ENCODE measurements at regions not wholly inside any gene's neighbourhood (a gene's known extent, or its start where the extent isn't known, plus 50 kb on each side); places are given as distances from the start of the nearest gene placed in this dataset.

- Histone ChIP-seq H3K36me3 (ENCODE audit: control insufficient read depth, insufficient read depth, low read length) (no peaks in the 10 kb centered on the region), H3K27ac (ENCODE audit: low read length) (no peak overlapping the region), H3K4me1 (ENCODE audit: control insufficient read depth, insufficient read depth, low read length) (no peaks in the 10 kb centered on the region), H3K27me3 (ENCODE audit: control insufficient read depth, insufficient read depth, low read length) (no peaks in the 10 kb centered on the region), H3K4me3 (ENCODE audit: low read length) (no peak overlapping the region), H3K9me3 (ENCODE audit: control insufficient read depth, insufficient read depth, low read length) (peaks cover 6% of the 10 kb centered on the region)
- intact Hi-C loops (cut with micrococcal nuclease): no loop called here
- DNase-seq (no peak), ATAC-seq (no peak)
- Mint-ChIP-seq H3K27me3 (ENCODE audit: low read depth in 2 of 2) (no peaks in the 10 kb centered on the region), H3K4me3 (no peak overlapping the region), H3K27ac (no peak overlapping the region), H3K4me1 (no peaks in the 10 kb centered on the region), H3K9me3 (peaks cover 1 to 12% of the 10 kb centered on the region in 2 donors), H3K36me3 (no peaks in the 10 kb centered on the region)
- TF ChIP-seq, protein P1, sequence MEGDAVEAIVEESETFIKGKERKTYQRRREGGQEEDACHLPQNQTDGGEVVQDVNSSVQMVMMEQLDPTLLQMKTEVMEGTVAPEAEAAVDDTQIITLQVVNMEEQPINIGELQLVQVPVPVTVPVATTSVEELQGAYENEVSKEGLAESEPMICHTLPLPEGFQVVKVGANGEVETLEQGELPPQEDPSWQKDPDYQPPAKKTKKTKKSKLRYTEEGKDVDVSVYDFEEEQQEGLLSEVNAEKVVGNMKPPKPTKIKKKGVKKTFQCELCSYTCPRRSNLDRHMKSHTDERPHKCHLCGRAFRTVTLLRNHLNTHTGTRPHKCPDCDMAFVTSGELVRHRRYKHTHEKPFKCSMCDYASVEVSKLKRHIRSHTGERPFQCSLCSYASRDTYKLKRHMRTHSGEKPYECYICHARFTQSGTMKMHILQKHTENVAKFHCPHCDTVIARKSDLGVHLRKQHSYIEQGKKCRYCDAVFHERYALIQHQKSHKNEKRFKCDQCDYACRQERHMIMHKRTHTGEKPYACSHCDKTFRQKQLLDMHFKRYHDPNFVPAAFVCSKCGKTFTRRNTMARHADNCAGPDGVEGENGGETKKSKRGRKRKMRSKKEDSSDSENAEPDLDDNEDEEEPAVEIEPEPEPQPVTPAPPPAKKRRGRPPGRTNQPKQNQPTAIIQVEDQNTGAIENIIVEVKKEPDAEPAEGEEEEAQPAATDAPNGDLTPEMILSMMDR (IDR thresholded peaks at IDR 0.05): no peak
- 66% methylated on average over 3 of the region's 4 CpGs for WGBS (ENCODE audit: insufficient coverage)
Observed at GRCh38 chr5:8827696-8828095, 718.2 kb downstream of the SEMA5A start.

DNA sequence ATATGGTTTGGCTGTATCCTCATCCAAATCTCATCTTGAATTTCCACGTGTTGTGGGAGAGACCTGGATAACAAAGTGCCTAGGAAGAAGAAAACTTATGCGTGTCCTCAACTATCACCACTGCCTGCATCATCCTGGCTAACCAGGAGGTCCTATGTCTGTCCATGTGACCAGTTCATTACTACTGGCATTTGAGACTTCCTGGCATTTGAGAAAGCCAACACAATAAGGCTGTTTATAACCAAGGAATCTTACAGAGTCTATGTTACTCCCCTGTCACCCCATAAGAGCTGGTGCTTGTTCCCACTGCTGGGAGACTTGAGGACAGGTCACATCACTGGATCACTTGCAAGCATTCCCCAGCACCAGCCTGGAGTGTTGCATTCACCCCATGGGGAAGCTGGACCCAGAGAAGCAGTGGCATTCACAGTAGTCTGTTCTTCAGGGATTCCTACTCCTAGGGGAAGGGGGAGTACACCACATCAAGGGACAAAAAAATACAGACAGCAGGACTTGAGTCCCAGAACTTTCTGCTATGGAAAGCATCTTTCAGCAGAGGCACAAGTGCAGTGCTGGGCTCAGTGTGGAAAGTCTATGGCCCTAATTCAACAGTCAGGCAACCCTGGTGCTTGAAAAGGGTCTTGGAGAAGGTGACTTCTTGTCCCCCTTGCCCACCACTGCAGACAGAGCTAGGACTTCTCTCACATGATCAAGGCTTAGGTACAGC lies 717.1 kb downstream of the SEMA5A start:
- Histone ChIP-seq H3K27me3 (ENCODE audit: control insufficient read depth, insufficient read depth, low read length) (no peaks in the 10 kb centered on the region), H3K9me3 (ENCODE audit: control insufficient read depth, insufficient read depth, low read length) (peaks cover 6% of the 10 kb centered on the region), H3K27ac (ENCODE audit: low read length) (no peak overlapping the region), H3K4me1 (ENCODE audit: control insufficient read depth, insufficient read depth, low read length) (no peaks in the 10 kb centered on the region), H3K4me3 (ENCODE audit: low read length) (no peak overlapping the region), H3K36me3 (ENCODE audit: control insufficient read depth, insufficient read depth, low read length) (no peaks in the 10 kb centered on the region)
- no peak for DNase-seq
- Mint-ChIP-seq H3K4me3 (no peak overlapping the region), H3K27me3 (ENCODE audit: low read depth in 2 of 2) (no peaks in the 10 kb centered on the region), H3K27ac (no peak overlapping the region), H3K4me1 (no peaks in the 10 kb centered on the region), H3K9me3 (peaks cover 3 to 12% of the 10 kb centered on the region in 2 donors), H3K36me3 (no peaks in the 10 kb centered on the region)
- ATAC-seq: no peak
- 83% methylated on average over 2 of the region's 2 CpGs for WGBS (ENCODE audit: insufficient coverage)
- intact Hi-C loops (cut with micrococcal nuclease): no loop called here
- TF ChIP-seq, protein P1 (IDR thresholded peaks at IDR 0.05): no peak

DNA sequence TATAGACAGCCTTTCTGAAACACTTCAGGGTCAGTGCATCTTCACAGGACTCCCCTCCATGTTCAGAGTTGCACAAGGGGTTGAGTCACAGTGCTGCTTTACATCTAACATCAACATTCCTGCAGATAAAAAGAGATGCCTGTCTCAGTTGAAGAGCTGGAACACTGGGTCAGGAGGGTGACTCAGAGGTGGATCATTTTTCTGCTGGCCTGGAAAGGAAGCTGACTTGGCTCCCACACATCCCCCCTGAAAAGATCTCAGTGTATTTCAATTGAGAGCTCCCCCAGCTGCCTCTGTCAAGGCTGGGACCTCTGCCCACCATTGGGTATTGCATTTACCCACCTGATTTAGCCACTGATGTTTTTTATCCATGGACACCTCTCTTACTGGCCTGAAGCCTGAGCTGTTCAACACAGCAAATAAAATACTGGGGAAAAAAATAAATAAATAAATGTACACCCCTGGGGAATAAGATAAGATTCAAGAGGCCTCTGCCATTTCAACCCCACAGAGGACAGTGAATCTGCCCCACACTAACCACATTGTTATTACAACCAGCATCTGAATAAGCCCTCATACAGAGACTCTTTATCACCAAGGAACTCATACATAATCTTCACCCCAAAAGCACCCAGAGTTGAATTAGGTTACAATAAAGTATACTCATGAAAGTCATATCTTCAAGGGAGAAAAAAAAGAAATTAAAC lies 716.4 kb downstream of the SEMA5A start:
- H3K27ac ChIP-seq (ENCODE audit: low read length): no peak overlapping the region
- Mint-ChIP-seq H3K4me3 (no peak overlapping the region), H3K27ac (no peak overlapping the region), H3K27me3 (ENCODE audit: low read depth in 2 of 2) (no peaks in the 10 kb centered on the region), H3K9me3 (peaks cover 5 to 16% of the 10 kb centered on the region in 2 donors), H3K36me3 (no peaks in the 10 kb centered on the region), H3K4me1 (no peaks in the 10 kb centered on the region)
- H3K4me1 ChIP-seq (ENCODE audit: control insufficient read depth, insufficient read depth, low read length): no peaks in the 10 kb centered on the region
- intact Hi-C loops (cut with micrococcal nuclease): no loop called here
- DNase-seq (no peak), ATAC-seq (no peak)
- TF ChIP-seq, protein P1 (IDR thresholded peaks at IDR 0.05): no peak
- peaks cover 6% of the 10 kb centered on the region for H3K9me3 ChIP-seq (ENCODE audit: control insufficient read depth, insufficient read depth, low read length)
- no peaks in the 10 kb centered on the region for H3K36me3 ChIP-seq (ENCODE audit: control insufficient read depth, insufficient read depth, low read length)
- H3K4me3 ChIP-seq (ENCODE audit: low read length): no peak overlapping the region
- H3K27me3 ChIP-seq (ENCODE audit: control insufficient read depth, insufficient read depth, low read length): no peaks in the 10 kb centered on the region

Data from natural killer cell (primary cell).